Body of pancreas (tissue), 4 donors: ENCODE measurements at regions not wholly inside any gene's neighbourhood (a gene's known extent, or its start where the extent isn't known, plus 50 kb on each side); places are given as distances from the start of the nearest gene placed in this dataset.

Source experiments
- ATAC-seq: fragments of 150-250 bp; one replicate; pipeline ENCODE4 v1.9.1; 2016
- DNase-seq, 4 donors: peaks; one replicate each; pipeline ENCODE4 v3.0.0-alpha.2; 2019
- H3K27ac ChIP-seq, 4 donors: fragments of 200-600 bp; sonication (generic); 1 replicate in 3 of 4; 2 replicates in 1 of 4; pipeline versions ENCODE4 v1.5.1 to v1.6.1; 2016 to 2019; ENCODE audit warnings: mild to moderate bottlenecking in 1 of 4, mixed read lengths in 1 of 4, moderate library complexity in 1 of 4
- H3K27me3 ChIP-seq, 2 donors: fragments of 200-600 bp; sonication (generic); one replicate each; pipeline ENCODE4 v1.6.0; 2016; ENCODE audit warnings: mild to moderate bottlenecking in 1 of 2
- H3K36me3 ChIP-seq, 2 donors: fragments of 200-600 bp; sonication (generic); replicated peaks in 1 of 2; 2 replicates each; pipeline ENCODE4 v1.5.1; 2016; ENCODE audit warnings: low read depth in 2 of 2; ENCODE audit not compliant: insufficient read depth in 1 of 2
- H3K4me1 ChIP-seq: fragments of 200-600 bp; sonication (generic); one replicate; pipeline ENCODE4 v1.6.0; 2016
- H3K4me3 ChIP-seq, 2 donors: fragments of 200-600 bp; sonication (generic); 1 replicate in 1 of 2; 2 replicates in 1 of 2; pipeline ENCODE4 v1.5.1; 2016 to 2019
- H3K9me3 ChIP-seq, 3 donors: fragments of 200-600 bp; sonication (generic); 1 replicate in 2 of 3; 2 replicates in 1 of 3; pipeline ENCODE4 v1.5.1; 2016
- CTCF ChIP-seq, 7 experiments: fragments of 450-650 bp in 4 of 7; fragments of 200-600 bp in 3 of 7; sonication (generic) in 3 of 7; IDR thresholded peaks; one replicate each; pipeline ENCODE4 v1.5.1; 2016 to 2019; ENCODE audit warnings: antibody characterized with exemption in 7 of 7
- POLR2A ChIP-seq, 3 donors: fragments of 450-650 bp; IDR thresholded peaks; one replicate each; pipeline ENCODE4 v1.6.1; 2016; ENCODE audit warnings: antibody characterized with exemption in 3 of 3, mild to moderate bottlenecking in 2 of 3
- WGBS, 2 donors: methylation state at CpG; one replicate each; pipeline ENCODE4 v1.1.5; 2017; 5-methylcytosine and 5-hydroxymethylcytosine counted together
- intact Hi-C: fragments of 100-400 bp; cut with DNase I; formaldehyde crosslinking; loops from one replicate; pipeline ENCODE4 v1.15.1; 2023

GRCh38 chr7:81626008-81626407, 143.8 kb downstream of the HGF start:
- Histone ChIP-seq H3K4me1 (no peaks in the 10 kb centered on the region), H3K27ac (no peak overlapping the region), H3K27me3 (no peaks in the 10 kb centered on the region), H3K9me3 (no peaks in the 10 kb centered on the region), H3K4me3 (no peak overlapping the region), H3K36me3 (no peaks in the 10 kb centered on the region)
- DNase-seq (no peak), ATAC-seq (no peak)
- intact Hi-C loops = no loop called here
- TF ChIP-seq POLR2A (IDR thresholded peaks at IDR 0.05) = no peak
- TF ChIP-seq CTCF (IDR thresholded peaks at IDR 0.05) = no peak
- 24 to 32% methylated on average over 1 of the region's 1 CpG for WGBS, 2 donors

- no peaks in the 10 kb centered on the region for H3K4me1 ChIP-seq
- DNase-seq (no peak), ATAC-seq (no peak)
- no peaks in the 10 kb centered on the region for H3K36me3 ChIP-seq
- intact Hi-C loops = no loop called here
- H3K27me3 ChIP-seq = no peaks in the 10 kb centered on the region
- no peaks in the 10 kb centered on the region for H3K9me3 ChIP-seq
- WGBS, 2 donors = 31 to 34% methylated on average over 6 of the region's 6 CpGs
- TF ChIP-seq CTCF (IDR thresholded peaks at IDR 0.05) (no peak), POLR2A (IDR thresholded peaks at IDR 0.05) (no peak)
- no peak overlapping the region for H3K4me3 ChIP-seq
- no peak overlapping the region for H3K27ac ChIP-seq
These were observed 144.9 kb downstream of the HGF start for GRCh38 chr7:81624650-81625631.

- Histone ChIP-seq H3K27me3 (no peaks in the 10 kb centered on the region), H3K9me3 (no peaks in the 10 kb centered on the region), H3K4me1 (no peaks in the 10 kb centered on the region), H3K36me3 (no peaks in the 10 kb centered on the region), H3K27ac (no peak overlapping the region), H3K4me3 (no peak overlapping the region)
- ATAC-seq (no peak), DNase-seq (no peak)
- 80 to 88% methylated on average over 1 of the region's 1 CpG for WGBS, 2 donors
- no peak for TF ChIP-seq POLR2A (IDR thresholded peaks at IDR 0.05)
- intact Hi-C loops = no loop called here
These were observed 145.7 kb downstream of the HGF start for GRCh38 chr7:81624021-81624592.

- Histone ChIP-seq H3K4me3 (no peak overlapping the region), H3K36me3 (no peaks in the 10 kb centered on the region), H3K27ac (no peak overlapping the region), H3K9me3 (no peaks in the 10 kb centered on the region), H3K4me1 (no peaks in the 10 kb centered on the region), H3K27me3 (no peaks in the 10 kb centered on the region)
- intact Hi-C loops = no loop called here
- TF ChIP-seq CTCF (IDR thresholded peaks at IDR 0.05) (no peak), POLR2A (IDR thresholded peaks at IDR 0.05) (no peak)
- WGBS, 2 donors = 79 to 93% methylated on average over 1 of the region's 1 CpG
- no peak for DNase-seq
- ATAC-seq = no peak
These were observed 146.5 kb downstream of the HGF start for GRCh38 chr7:81623251-81623855.

GRCh38 chr7:81621893-81622292, 148.0 kb downstream of the HGF start:
- H3K9me3 ChIP-seq = no peaks in the 10 kb centered on the region
- H3K27ac ChIP-seq = no peak overlapping the region
- intact Hi-C loops = no loop called here
- ATAC-seq (no peak), DNase-seq (no peak)
- WGBS, 2 donors = 32 to 41% methylated on average over 1 of the region's 1 CpG
- H3K4me3 ChIP-seq = no peak overlapping the region
- no peaks in the 10 kb centered on the region for H3K36me3 ChIP-seq
- no peaks in the 10 kb centered on the region for H3K27me3 ChIP-seq
- TF ChIP-seq CTCF (IDR thresholded peaks at IDR 0.05) = no peak
- no peak for TF ChIP-seq POLR2A (IDR thresholded peaks at IDR 0.05)
- H3K4me1 ChIP-seq = no peaks in the 10 kb centered on the region
